ENCODE measurements at regions not wholly inside any gene's neighbourhood (a gene's known extent, or its start where the extent isn't known, plus 50 kb on each side); places are given as distances from the start of the nearest gene placed in this dataset.

DNA sequence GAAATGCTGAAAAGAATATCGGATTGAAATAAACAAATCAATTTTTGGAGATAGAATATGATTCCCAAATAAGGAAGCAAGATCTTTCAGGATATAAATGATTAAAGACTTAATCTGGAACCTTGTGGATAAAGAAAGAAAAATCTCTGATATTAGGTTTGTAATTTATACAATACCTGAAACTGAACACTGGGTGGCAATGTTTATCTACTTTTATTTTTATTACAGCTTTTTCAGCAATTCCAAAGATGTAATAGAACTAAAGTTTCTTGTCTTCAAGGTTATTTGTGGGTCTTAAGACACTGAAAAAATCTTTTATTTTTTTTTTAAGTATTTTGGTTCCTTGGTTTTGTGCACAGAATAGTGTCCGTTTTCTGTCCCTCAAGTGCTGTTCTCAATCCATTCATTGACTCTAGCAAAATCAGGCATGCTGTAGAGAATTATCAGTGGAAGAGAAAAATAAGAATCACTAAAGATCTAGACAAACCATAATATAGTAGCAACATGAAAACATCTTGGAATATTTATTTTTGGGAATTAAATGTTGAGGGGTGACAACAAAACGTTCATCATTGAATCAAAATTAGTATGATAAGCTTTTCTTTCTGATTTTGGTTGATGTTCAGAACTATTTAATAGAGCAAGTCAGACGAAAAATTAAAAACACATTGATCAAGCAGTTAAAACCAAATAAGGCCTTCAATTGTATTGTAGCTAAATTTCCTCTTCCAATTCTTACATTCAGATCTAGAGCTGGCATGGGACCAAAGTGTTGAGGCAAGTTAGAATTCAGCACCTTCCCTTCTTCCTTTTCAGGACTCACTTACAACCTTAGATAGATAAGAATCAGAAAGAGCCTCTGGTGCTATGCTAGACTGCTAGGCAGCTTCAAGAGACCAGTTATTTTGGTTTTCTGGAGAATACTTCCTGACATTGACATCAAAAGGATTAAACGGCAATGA lies 704.4 kb upstream of the PCDH20 start:
- TF ChIP-seq GATA3 (IDR thresholded peaks at IDR 0.05; ENCODE audit: low read depth, low read length) (no peak), GATA2 (IDR thresholded peaks at IDR 0.05; ENCODE audit: low read depth, low read length) (no peak)

DNA sequence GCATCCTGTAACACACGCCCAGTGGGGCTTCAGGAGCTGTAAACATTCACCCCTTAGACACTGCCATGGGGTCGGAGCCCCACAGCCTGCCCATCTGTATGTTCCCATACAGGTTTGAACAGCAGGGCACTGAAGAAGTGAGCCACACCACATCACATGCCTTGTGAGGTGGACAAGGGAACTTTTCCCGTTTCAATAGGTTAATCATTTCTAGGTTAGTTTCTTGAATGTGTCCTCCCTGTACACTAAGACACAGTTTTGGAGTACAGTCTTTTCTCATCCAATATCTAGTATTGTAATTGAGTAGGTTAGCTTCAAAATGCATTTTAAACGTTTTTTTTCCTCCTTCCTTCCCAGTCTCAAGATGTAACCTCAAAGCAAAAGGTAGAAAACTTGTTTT lies 700.2 kb upstream of the PCDH20 start:
- no peak for TF ChIP-seq GATA2 (IDR thresholded peaks at IDR 0.05; ENCODE audit: low read depth, low read length)
- TF ChIP-seq GATA3 (IDR thresholded peaks at IDR 0.05; ENCODE audit: low read depth, low read length): no peak

GRCh38 chr13:62113179-62113578 lies 697.5 kb upstream of the PCDH20 start:
- TF ChIP-seq GATA2 (IDR thresholded peaks at IDR 0.05; ENCODE audit: low read depth, low read length) (no peak), GATA3 (IDR thresholded peaks at IDR 0.05; ENCODE audit: low read depth, low read length) (no peak)

- no peak for TF ChIP-seq GATA2 (IDR thresholded peaks at IDR 0.05; ENCODE audit: low read depth, low read length)
These were observed 694.4 kb upstream of the PCDH20 start for GRCh38 chr13:62110079-62110478.

GRCh38 chr13:62096652-62097051 lies 681.0 kb upstream of the PCDH20 start:
- TF ChIP-seq GATA3 (IDR thresholded peaks at IDR 0.05; ENCODE audit: low read depth, low read length) (no peak), GATA2 (IDR thresholded peaks at IDR 0.05; ENCODE audit: low read depth, low read length) (no peak)

GRCh38 chr13:62094932-62095331 lies 679.3 kb upstream of the PCDH20 start:
- TF ChIP-seq GATA2 (IDR thresholded peaks at IDR 0.05; ENCODE audit: low read depth, low read length) (no peak), GATA3 (IDR thresholded peaks at IDR 0.05; ENCODE audit: low read depth, low read length) (no peak)

DNA sequence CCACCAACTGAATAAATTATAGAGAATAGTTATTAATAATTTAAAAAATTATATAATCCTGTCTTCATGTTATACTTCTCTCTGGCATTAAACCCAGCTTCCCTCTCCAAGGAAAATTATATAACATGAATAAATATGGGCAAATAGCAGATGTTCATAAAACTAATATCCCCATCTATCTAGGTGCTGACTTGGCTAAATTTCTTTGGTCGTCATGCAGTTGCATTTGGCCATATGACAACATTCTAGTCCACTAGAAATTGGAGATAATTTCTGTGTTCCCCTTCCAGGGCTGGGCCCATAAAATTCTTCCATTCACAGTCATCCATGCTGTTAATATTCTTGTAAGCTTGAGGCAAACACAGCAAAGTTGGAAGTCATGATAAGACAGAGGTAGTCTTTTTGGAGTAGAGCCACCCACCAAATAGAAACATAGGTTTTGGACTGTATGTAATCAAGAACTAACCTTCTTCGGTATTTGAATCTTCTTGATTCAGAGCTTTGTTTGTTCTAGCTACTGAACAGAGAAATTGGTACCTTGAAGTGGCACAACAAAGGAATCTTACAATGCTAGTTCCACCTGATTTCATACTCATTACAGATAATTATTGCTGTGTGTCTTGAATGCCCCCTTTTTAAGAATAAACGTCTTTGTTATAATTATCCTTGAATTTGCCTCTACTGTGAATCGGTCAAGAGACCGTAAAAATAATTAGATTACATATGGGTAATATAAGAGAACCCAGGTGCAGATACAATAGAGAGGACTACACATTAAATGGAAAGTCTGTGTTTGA lies 678.5 kb upstream of the PCDH20 start:
- TF ChIP-seq GATA3 (IDR thresholded peaks at IDR 0.05; ENCODE audit: low read depth, low read length): no peak
- no peak for TF ChIP-seq GATA2 (IDR thresholded peaks at IDR 0.05; ENCODE audit: low read depth, low read length)

- TF ChIP-seq GATA2 (IDR thresholded peaks at IDR 0.05; ENCODE audit: low read depth, low read length) (no peak), GATA3 (IDR thresholded peaks at IDR 0.05; ENCODE audit: low read depth, low read length) (no peak)
These were observed 677.3 kb upstream of the PCDH20 start for GRCh38 chr13:62092949-62093348.

DNA sequence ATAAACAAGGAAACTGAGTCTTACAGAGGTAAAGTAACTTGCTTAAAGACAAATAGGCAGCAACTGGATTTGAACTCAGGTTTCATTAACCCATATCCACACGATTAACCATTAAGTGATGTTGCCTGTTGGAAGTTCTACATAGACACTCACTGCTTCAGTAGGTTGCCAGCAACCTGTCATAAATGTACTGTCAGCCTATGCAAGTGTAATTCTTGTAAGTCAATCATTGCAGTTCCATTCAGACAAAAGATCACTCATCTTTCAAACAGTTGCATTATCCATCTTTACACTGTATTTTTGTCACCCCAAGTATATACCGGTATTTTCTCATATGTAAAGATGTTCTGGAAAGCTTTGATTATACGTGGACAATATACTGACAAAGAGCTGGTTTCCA lies 676.9 kb upstream of the PCDH20 start:
- no peak for TF ChIP-seq GATA3 (IDR thresholded peaks at IDR 0.05; ENCODE audit: low read depth, low read length)
- TF ChIP-seq GATA2 (IDR thresholded peaks at IDR 0.05; ENCODE audit: low read depth, low read length): no peak

GRCh38 chr13:62088165-62088564 lies 672.5 kb upstream of the PCDH20 start:
- TF ChIP-seq GATA2 (IDR thresholded peaks at IDR 0.05; ENCODE audit: low read depth, low read length): no peak
- no peak for TF ChIP-seq GATA3 (IDR thresholded peaks at IDR 0.05; ENCODE audit: low read depth, low read length)

DNA sequence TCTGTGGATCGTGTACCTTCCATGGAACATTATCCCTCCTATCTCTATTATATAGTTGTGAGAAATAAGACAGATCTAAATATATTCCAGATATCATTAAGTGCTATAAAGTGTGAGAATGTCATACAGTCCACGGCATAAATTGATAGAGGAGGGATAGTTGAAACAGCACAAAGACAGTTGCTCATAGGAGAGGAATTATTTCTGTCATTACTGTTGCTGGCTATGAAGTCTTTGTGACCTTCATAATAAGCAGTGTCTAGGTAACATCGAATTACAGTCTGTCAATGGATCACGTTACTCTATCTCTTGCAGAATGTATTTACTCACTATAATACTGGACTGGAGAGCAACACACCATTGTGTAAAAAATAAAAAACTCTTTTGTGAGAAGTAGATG lies 671.5 kb upstream of the PCDH20 start:
- TF ChIP-seq GATA2 (IDR thresholded peaks at IDR 0.05; ENCODE audit: low read depth, low read length) (no peak), GATA3 (IDR thresholded peaks at IDR 0.05; ENCODE audit: low read depth, low read length) (no peak)

GRCh38 chr13:62085337-62086229 lies 669.9 kb upstream of the PCDH20 start:
- no peak for TF ChIP-seq GATA3 (IDR thresholded peaks at IDR 0.05; ENCODE audit: low read depth, low read length)
- TF ChIP-seq GATA2 (IDR thresholded peaks at IDR 0.05; ENCODE audit: low read depth, low read length): no peak

- TF ChIP-seq GATA2 (IDR thresholded peaks at IDR 0.05; ENCODE audit: low read depth, low read length): no peak
- no peak for TF ChIP-seq GATA3 (IDR thresholded peaks at IDR 0.05; ENCODE audit: low read depth, low read length)
These were observed 669.1 kb upstream of the PCDH20 start for GRCh38 chr13:62084728-62085127.

GRCh38 chr13:62067821-62068220 lies 652.2 kb upstream of the PCDH20 start:
- TF ChIP-seq GATA3 (IDR thresholded peaks at IDR 0.05; ENCODE audit: low read depth, low read length): no peak
- no peak for TF ChIP-seq GATA2 (IDR thresholded peaks at IDR 0.05; ENCODE audit: low read depth, low read length)
